GM20000 (cell line): ENCODE measurements at regions not wholly inside any gene's neighbourhood (a gene's known extent, or its start where the extent isn't known, plus 50 kb on each side); places are given as distances from the start of the nearest gene placed in this dataset.
"Not testable (repeated sequence)": the region's sequence is repeated elsewhere in the genome, so short reads cannot be mapped to it uniquely, and the experiment has no call there.

ENCODE experiments used
- DNase-seq: peaks from one replicate; pipeline ENCODE4 v3.0.0; 2012; ENCODE audit warnings: low spot score
- CTCF ChIP-seq: IDR thresholded peaks from 2 replicates; pipeline ENCODE4 v1.5.1; 2012; ENCODE audit warnings: mild to moderate bottlenecking, control low read depth; ENCODE audit errors: extremely low read depth, missing control alignments

GRCh38 chr4:181013162-181013561 is 1230.0 kb upstream of the TENM3 start:
- DNase-seq = no peak
- TF ChIP-seq CTCF = no peak

GRCh38 chr4:181017038-181017437 is 1226.2 kb upstream of the TENM3 start:
- no peak for TF ChIP-seq CTCF
- no peak for DNase-seq

DNA sequence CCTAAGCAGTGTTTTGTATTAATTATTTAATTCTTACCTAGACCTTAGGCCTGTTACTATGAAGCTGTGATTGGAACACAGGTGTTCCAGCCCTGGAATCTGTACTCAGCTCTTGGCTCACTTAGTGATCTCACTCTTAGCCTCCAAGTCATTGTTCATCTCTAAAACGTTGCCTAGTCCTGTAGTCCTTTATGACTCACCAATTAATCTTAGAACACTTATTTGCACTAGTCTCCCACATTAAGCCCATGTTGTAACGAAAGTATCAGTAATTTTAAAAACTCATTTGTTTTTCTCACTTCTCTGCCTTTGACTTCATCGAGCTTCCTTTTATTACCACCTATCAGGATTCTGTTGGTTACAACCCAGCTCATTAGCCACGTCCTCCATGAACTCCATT is 1224.7 kb upstream of the TENM3 start:
- DNase-seq = no peak
- TF ChIP-seq CTCF = no peak

GRCh38 chr4:181018913-181019312 is 1224.3 kb upstream of the TENM3 start:
- TF ChIP-seq CTCF = no peak
- no peak for DNase-seq

DNA sequence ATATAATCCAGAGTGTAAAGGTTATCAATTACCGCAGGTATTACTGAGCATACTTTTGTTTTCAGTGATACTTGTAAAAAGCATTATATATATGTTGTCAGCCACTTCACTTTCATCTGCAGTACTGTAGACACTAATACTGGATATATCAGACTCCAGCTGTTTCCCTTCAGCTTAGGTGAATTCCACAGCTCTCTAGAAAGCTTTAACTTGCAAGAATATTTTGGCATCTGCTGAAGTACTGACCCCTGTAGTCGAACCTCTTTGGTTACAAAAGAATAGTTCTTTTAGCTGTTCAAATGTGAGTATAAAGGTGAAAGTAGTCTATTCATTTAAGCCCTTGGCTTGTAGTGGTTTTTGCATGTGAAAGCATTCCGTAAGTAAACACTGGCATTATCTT is 1222.7 kb upstream of the TENM3 start:
- DNase-seq = no peak
- TF ChIP-seq CTCF = no peak

GRCh38 chr4:181021213-181021612 is 1222.0 kb upstream of the TENM3 start:
- no peak for TF ChIP-seq CTCF
- no peak for DNase-seq

DNA sequence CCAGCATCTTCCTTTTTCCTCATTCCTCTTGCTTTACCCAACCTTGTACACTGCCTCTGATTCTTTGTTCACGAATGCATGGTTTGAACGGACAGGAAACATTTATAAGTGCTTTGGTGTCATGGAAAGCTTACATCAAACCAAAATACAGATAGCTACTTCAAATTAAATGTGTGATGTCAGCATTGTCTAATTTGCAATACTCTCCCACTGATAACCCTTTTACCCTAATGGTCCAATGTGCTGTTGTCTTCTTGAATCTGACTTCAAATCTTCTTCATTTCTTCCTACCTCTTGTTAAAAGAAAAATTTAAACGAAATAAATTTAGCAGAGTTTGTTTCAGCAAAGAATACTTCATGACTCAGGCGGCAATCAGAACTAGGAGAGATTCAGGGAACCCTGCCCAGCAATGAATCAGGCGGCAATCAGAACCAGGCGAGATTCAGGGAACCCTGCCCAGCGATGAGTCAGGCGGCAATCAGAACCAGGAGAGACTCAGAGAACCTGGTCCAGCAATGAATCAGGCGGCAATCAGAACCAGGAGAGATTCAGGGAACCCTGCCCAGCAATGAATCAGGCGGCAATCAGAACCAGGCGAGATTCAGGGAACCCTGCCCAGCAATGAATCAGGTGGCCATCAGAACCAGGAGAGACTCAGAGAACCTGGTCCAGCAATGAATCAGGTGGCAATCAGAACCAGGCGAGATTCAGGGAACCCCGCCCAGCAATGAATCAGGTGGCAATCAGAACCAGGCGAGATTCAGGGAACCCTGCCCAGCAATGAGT is 1212.9 kb upstream of the TENM3 start:
- not testable (repeated sequence) for DNase-seq

GRCh38 chr4:181030961-181031360 is 1212.2 kb upstream of the TENM3 start:
- no peak for TF ChIP-seq CTCF
- no peak for DNase-seq
